Activated CD4-positive, alpha-beta T cell treated with anti-CD3 and anti-CD28 coated beads, Interleukin-2, amount 10 ng/mL, durations not matched to agents 7 days and 5 days (primary cell): ENCODE measurements at regions not wholly inside any gene's neighbourhood (a gene's known extent, or its start where the extent isn't known, plus 50 kb on each side); places are given as distances from the start of the nearest gene placed in this dataset.

Experiments
- CTCF ChIA-PET: fragments of 350-600 bp; sonication (Branson Sonifier 250); formaldehyde crosslinking; loops from one replicate; lab custom pipeline; 2021; ENCODE audit warnings: antibody characterized with exemption; lab: Charles Lee
- POLR2A ChIA-PET: fragments of 350-600 bp; sonication (Branson Sonifier 250); formaldehyde crosslinking; loops from one replicate; lab custom pipeline; 2021; ENCODE audit warnings: antibody characterized with exemption; lab: Charles Lee
- DNase-seq: peaks from one replicate; pipeline ENCODE4 v3.0.0-alpha.2; 2020
- H3K27ac Mint-ChIP-seq: one replicate; pipeline ENCODE4 v1.8.0; 2021; ENCODE audit warnings: mild to moderate bottlenecking, moderate library complexity, mixed read lengths
- H3K27me3 Mint-ChIP-seq: one replicate; pipeline ENCODE4 v1.8.0; 2021; ENCODE audit warnings: mixed read lengths
- H3K36me3 Mint-ChIP-seq: one replicate; pipeline ENCODE4 v1.8.0; 2021; ENCODE audit warnings: low read depth, mixed read lengths
- H3K4me1 Mint-ChIP-seq: one replicate; pipeline ENCODE4 v1.8.0; 2021; ENCODE audit warnings: mixed read lengths
- H3K4me3 Mint-ChIP-seq: one replicate; pipeline ENCODE4 v1.8.0; 2021; ENCODE audit warnings: mild to moderate bottlenecking, moderate library complexity, mixed read lengths
- H3K9me3 Mint-ChIP-seq: one replicate; pipeline ENCODE4 v1.8.0; 2021; ENCODE audit warnings: mixed read lengths

- no peak for DNase-seq
- Mint-ChIP-seq H3K9me3 (peaks cover 3% of the 10 kb centered on the region), H3K27ac (no peak overlapping the region), H3K27me3 (no peaks in the 10 kb centered on the region), H3K4me1 (peaks cover 30% of the 10 kb centered on the region), H3K4me3 (no peak overlapping the region), H3K36me3 (no peaks in the 10 kb centered on the region)
- ChIA-PET POLR2A (no interaction called here), CTCF (no interaction called here)
Observed at GRCh38 chr1:116258668-116259419, 114.2 kb upstream of the ATP1A1 start.

- CTCF ChIA-PET, result no interaction called here
- H3K9me3 Mint-ChIP-seq, result peaks cover 3% of the 10 kb centered on the region
- peaks cover 30% of the 10 kb centered on the region for H3K4me1 Mint-ChIP-seq
- H3K4me3 Mint-ChIP-seq, result no peak overlapping the region
- DNase-seq, result peak; percentile 10
- no peaks in the 10 kb centered on the region for H3K27me3 Mint-ChIP-seq
- H3K27ac Mint-ChIP-seq, result no peak overlapping the region
- POLR2A ChIA-PET, result no interaction called here
- H3K36me3 Mint-ChIP-seq, result no peaks in the 10 kb centered on the region
Observed at GRCh38 chr1:116259663-116260062, 113.4 kb upstream of the ATP1A1 start.

GRCh38 chr1:116260115-116260514 lies 112.9 kb upstream of the ATP1A1 start:
- CTCF ChIA-PET, result no interaction called here
- Mint-ChIP-seq H3K36me3 (no peaks in the 10 kb centered on the region), H3K27ac (no peak overlapping the region), H3K27me3 (no peaks in the 10 kb centered on the region), H3K4me3 (no peak overlapping the region), H3K4me1 (peaks cover 25% of the 10 kb centered on the region), H3K9me3 (peaks cover 3% of the 10 kb centered on the region)
- POLR2A ChIA-PET, result no interaction called here
- DNase-seq, result no peak

- ChIA-PET POLR2A (no interaction called here), CTCF (no interaction called here)
- Mint-ChIP-seq H3K4me1 (peaks cover 23% of the 10 kb centered on the region), H3K4me3 (no peak overlapping the region), H3K36me3 (no peaks in the 10 kb centered on the region), H3K27ac (no peak overlapping the region), H3K9me3 (peaks cover 3% of the 10 kb centered on the region), H3K27me3 (no peaks in the 10 kb centered on the region)
- no peak for DNase-seq
Observed at GRCh38 chr1:116260621-116261020, 112.4 kb upstream of the ATP1A1 start.

- ChIA-PET POLR2A (no interaction called here), CTCF (no interaction called here)
- no peak for DNase-seq
- H3K4me3 Mint-ChIP-seq, result no peak overlapping the region
- no peaks in the 10 kb centered on the region for H3K36me3 Mint-ChIP-seq
- peaks cover 24% of the 10 kb centered on the region for H3K4me1 Mint-ChIP-seq
- no peaks in the 10 kb centered on the region for H3K27me3 Mint-ChIP-seq
- no peak overlapping the region for H3K27ac Mint-ChIP-seq
- peaks cover 3% of the 10 kb centered on the region for H3K9me3 Mint-ChIP-seq
Observed at GRCh38 chr1:116261227-116261626, 111.8 kb upstream of the ATP1A1 start.

- H3K9me3 Mint-ChIP-seq, result peaks cover 3% of the 10 kb centered on the region
- ChIA-PET CTCF (interaction anchor here (1.3 kb wide), 1 partner anchor 17 kb away, joined by 4 read pairs; no protein-coding TSS in a partner anchor), POLR2A (no interaction called here)
- no peaks in the 10 kb centered on the region for H3K36me3 Mint-ChIP-seq
- H3K27me3 Mint-ChIP-seq, result no peaks in the 10 kb centered on the region
- H3K27ac Mint-ChIP-seq, result no peak overlapping the region
- H3K4me1 Mint-ChIP-seq, result peaks cover 21% of the 10 kb centered on the region
- H3K4me3 Mint-ChIP-seq, result no peak overlapping the region
- DNase-seq, result no peak
Observed at GRCh38 chr1:116262207-116262994, 110.6 kb upstream of the ATP1A1 start.

- ChIA-PET CTCF (interaction anchor here (1.3 kb wide), 1 partner anchor 16 kb away, joined by 4 read pairs; no protein-coding TSS in a partner anchor), POLR2A (no interaction called here)
Observed at GRCh38 chr1:116262995-116263385, 110.1 kb upstream of the ATP1A1 start.

GRCh38 chr1:116265931-116266863 lies 106.8 kb upstream of the ATP1A1 start:
- H3K9me3 Mint-ChIP-seq, result no peaks in the 10 kb centered on the region
- no peak overlapping the region for H3K27ac Mint-ChIP-seq
- no peak for DNase-seq
- ChIA-PET POLR2A (no interaction called here), CTCF (interaction anchor here (0.8 to 1.0 kb wide), 2 partner anchors 8 to 219 kb away, joined by 3 read pairs; no protein-coding TSS in a partner anchor)
- H3K4me3 Mint-ChIP-seq, result no peak overlapping the region
- H3K27me3 Mint-ChIP-seq, result no peaks in the 10 kb centered on the region
- peaks cover 13% of the 10 kb centered on the region for H3K4me1 Mint-ChIP-seq
- no peaks in the 10 kb centered on the region for H3K36me3 Mint-ChIP-seq

More at GRCh38 chr1:116262995-116263385, 110.1 kb upstream of the ATP1A1 start:
- Mint-ChIP-seq H3K36me3 (no peaks in the 10 kb centered on the region), H3K27ac (no peak overlapping the region), H3K4me1 (peaks cover 18% of the 10 kb centered on the region), H3K4me3 (no peak overlapping the region), H3K27me3 (no peaks in the 10 kb centered on the region), H3K9me3 (peaks cover 3% of the 10 kb centered on the region)
- no peak for DNase-seq

GRCh38 chr1:116266864-116267212 lies 106.2 kb upstream of the ATP1A1 start:
- H3K4me3 Mint-ChIP-seq, result no peak overlapping the region
- H3K9me3 Mint-ChIP-seq, result no peaks in the 10 kb centered on the region
- no peak for DNase-seq
- H3K36me3 Mint-ChIP-seq, result no peaks in the 10 kb centered on the region
- no peak overlapping the region for H3K27ac Mint-ChIP-seq
- H3K27me3 Mint-ChIP-seq, result no peaks in the 10 kb centered on the region
- H3K4me1 Mint-ChIP-seq, result peaks cover 12% of the 10 kb centered on the region
- CTCF ChIA-PET, result no interaction called here
- POLR2A ChIA-PET, result no interaction called here

- ChIA-PET POLR2A (no interaction called here), CTCF (no interaction called here)
- Mint-ChIP-seq H3K27ac (no peak overlapping the region), H3K4me3 (no peak overlapping the region), H3K27me3 (no peaks in the 10 kb centered on the region), H3K36me3 (no peaks in the 10 kb centered on the region), H3K4me1 (peaks cover 10% of the 10 kb centered on the region), H3K9me3 (no peaks in the 10 kb centered on the region)
- no peak for DNase-seq
Observed at GRCh38 chr1:116268211-116268610, 104.8 kb upstream of the ATP1A1 start.

- Mint-ChIP-seq H3K4me3 (no peak overlapping the region), H3K27ac (no peak overlapping the region), H3K27me3 (no peaks in the 10 kb centered on the region), H3K36me3 (no peaks in the 10 kb centered on the region), H3K9me3 (no peaks in the 10 kb centered on the region), H3K4me1 (peaks cover 10% of the 10 kb centered on the region)
- DNase-seq, result no peak
- POLR2A ChIA-PET, result no interaction called here
- CTCF ChIA-PET, result no interaction called here
Observed at GRCh38 chr1:116270316-116271057, 102.6 kb upstream of the ATP1A1 start.

GRCh38 chr1:116273042-116273783 lies 99.8 kb upstream of the ATP1A1 start:
- peaks cover 5% of the 10 kb centered on the region for H3K4me1 Mint-ChIP-seq
- CTCF ChIA-PET, result no interaction called here
- H3K27ac Mint-ChIP-seq, result no peak overlapping the region
- no peaks in the 10 kb centered on the region for H3K27me3 Mint-ChIP-seq
- no peak for DNase-seq
- POLR2A ChIA-PET, result no interaction called here
- no peaks in the 10 kb centered on the region for H3K9me3 Mint-ChIP-seq
- no peaks in the 10 kb centered on the region for H3K36me3 Mint-ChIP-seq
- H3K4me3 Mint-ChIP-seq, result no peak overlapping the region
